Endodermal cell (in vitro differentiated cells): ENCODE measurements at regions not wholly inside any gene's neighbourhood (a gene's known extent, or its start where the extent isn't known, plus 50 kb on each side); places are given as distances from the start of the nearest gene placed in this dataset.

Source experiments
- DNase-seq: peaks from one replicate; pipeline ENCODE4 v3.0.0-alpha.2; 2017
- H3K27ac ChIP-seq: 2 replicates; pipeline ENCODE4 v1.5.1; 2013; ENCODE audit warnings: mild to moderate bottlenecking, low read depth, low read length, moderate library complexity
- H3K27me3 ChIP-seq: 2 replicates; pipeline ENCODE4 v1.6.1; 2013; ENCODE audit warnings: mild to moderate bottlenecking, low read length, moderate library complexity; ENCODE audit not compliant: insufficient read depth, control insufficient read depth, poor library complexity, severe bottlenecking
- H3K36me3 ChIP-seq: 2 replicates; pipeline ENCODE4 v1.7.0; 2013; ENCODE audit warnings: mild to moderate bottlenecking, low read length, moderate library complexity; ENCODE audit not compliant: control insufficient read depth, insufficient read depth
- H3K4me1 ChIP-seq: one replicate; pipeline ENCODE4 v1.7.0; 2013; ENCODE audit warnings: low read length; ENCODE audit not compliant: control insufficient read depth, insufficient read depth
- H3K4me3 ChIP-seq: 2 replicates; pipeline ENCODE4 v1.5.1; 2013; ENCODE audit warnings: mild to moderate bottlenecking, low read length, moderate library complexity
- H3K9ac ChIP-seq: 2 replicates; pipeline ENCODE4 v1.6.1; 2013; ENCODE audit warnings: mild to moderate bottlenecking, low read length, moderate library complexity; ENCODE audit not compliant: poor library complexity, severe bottlenecking; ENCODE audit errors: extremely low read depth
- H3K9me3 ChIP-seq: 2 replicates; pipeline ENCODE4 v1.6.1; 2013; ENCODE audit warnings: mild to moderate bottlenecking, low read length, moderate library complexity; ENCODE audit not compliant: control insufficient read depth
- H3K27ac Mint-ChIP-seq: 2 replicates; pipeline ENCODE4 v1.8.0; 2020; ENCODE audit warnings: mixed read lengths
- H3K27me3 Mint-ChIP-seq: 2 replicates; pipeline ENCODE4 v1.8.0; 2021; ENCODE audit warnings: mild to moderate bottlenecking, mixed read lengths; ENCODE audit not compliant: insufficient read depth
- H3K36me3 Mint-ChIP-seq: 2 replicates; pipeline ENCODE4 v1.8.0; 2020; ENCODE audit warnings: low read depth, mixed read lengths
- H3K4me1 Mint-ChIP-seq: 2 replicates; pipeline ENCODE4 v1.8.0; 2020; ENCODE audit warnings: mixed read lengths
- H3K4me3 Mint-ChIP-seq: 2 replicates; pipeline ENCODE4 v1.8.0; 2020; ENCODE audit warnings: mild to moderate bottlenecking, moderate library complexity, mixed read lengths
- H3K9me3 Mint-ChIP-seq: 2 replicates; pipeline ENCODE4 v1.8.0; 2020; ENCODE audit warnings: mild to moderate bottlenecking, mixed read lengths
- CTCF ChIP-seq: fragments of 200-600 bp; sonication (generic); conservative IDR thresholded peaks from 2 replicates; pipeline ENCODE4 v1.5.0; 2021; ENCODE audit warnings: antibody characterized with exemption, mild to moderate bottlenecking
- WGBS, 2 experiments: methylation state at CpG; one replicate each; pipeline versions ENCODE4 v1.1.5 to v1.1.7; 2013; ENCODE audit warnings: missing lambda C conversion rate in 2 of 2, mixed read lengths in 1 of 2; ENCODE audit not compliant: insufficient coverage in 1 of 2, insufficient read length in 1 of 2; 5-methylcytosine and 5-hydroxymethylcytosine counted together

GRCh38 chr1:235925016-235925415 lies 58.3 kb upstream of the LYST start:
- no peaks in the 10 kb centered on the region for H3K27me3 Mint-ChIP-seq
- no peak overlapping the region for H3K4me3 Mint-ChIP-seq
- no peak for DNase-seq
- no peaks in the 10 kb centered on the region for H3K9me3 ChIP-seq
- no peak overlapping the region for H3K27ac ChIP-seq
- no peak overlapping the region for H3K27ac Mint-ChIP-seq
- no peaks in the 10 kb centered on the region for H3K27me3 ChIP-seq
- no peaks in the 10 kb centered on the region for H3K9me3 Mint-ChIP-seq
- H3K4me1 Mint-ChIP-seq, result peaks cover 22% of the 10 kb centered on the region
- 70 to 95% methylated on average over 2 to 5 of the region's 5 CpGs for WGBS, 2 experiments
- H3K9ac ChIP-seq, result no peak overlapping the region
- no peaks in the 10 kb centered on the region for H3K36me3 Mint-ChIP-seq
- H3K4me1 ChIP-seq, result peaks cover 13% of the 10 kb centered on the region
- TF ChIP-seq CTCF, result no peak
- no peak overlapping the region for H3K4me3 ChIP-seq
- H3K36me3 ChIP-seq, result no peaks in the 10 kb centered on the region

GRCh38 chr1:235923466-235924021 lies 56.8 kb upstream of the LYST start:
- Histone ChIP-seq H3K36me3 (no peaks in the 10 kb centered on the region), H3K9ac (no peak overlapping the region), H3K9me3 (no peaks in the 10 kb centered on the region), H3K4me3 (no peak overlapping the region), H3K4me1 (peaks cover 16% of the 10 kb centered on the region), H3K27ac (no peak overlapping the region), H3K27me3 (no peaks in the 10 kb centered on the region)
- H3K4me3 Mint-ChIP-seq, result no peak overlapping the region
- H3K36me3 Mint-ChIP-seq, result no peaks in the 10 kb centered on the region
- no peak for TF ChIP-seq CTCF
- DNase-seq, result no peak
- no peaks in the 10 kb centered on the region for H3K27me3 Mint-ChIP-seq
- H3K4me1 Mint-ChIP-seq, result peaks cover 28% of the 10 kb centered on the region
- H3K9me3 Mint-ChIP-seq, result no peaks in the 10 kb centered on the region
- no peak overlapping the region for H3K27ac Mint-ChIP-seq
- WGBS, 2 experiments, result 72 to 88% methylated on average over 5 of the region's 6 CpGs

GRCh38 chr1:235920596-235921375 lies 54.1 kb upstream of the LYST start:
- Mint-ChIP-seq H3K27ac (no peak overlapping the region), H3K4me3 (no peak overlapping the region), H3K27me3 (no peaks in the 10 kb centered on the region), H3K4me1 (peaks cover 28% of the 10 kb centered on the region), H3K36me3 (no peaks in the 10 kb centered on the region), H3K9me3 (no peaks in the 10 kb centered on the region)
- Histone ChIP-seq H3K27me3 (no peaks in the 10 kb centered on the region), H3K9ac (no peak overlapping the region), H3K4me3 (peak overlapping the region; percentile 28), H3K9me3 (no peaks in the 10 kb centered on the region), H3K36me3 (no peaks in the 10 kb centered on the region), H3K27ac (no peak overlapping the region), H3K4me1 (peaks cover 16% of the 10 kb centered on the region)
- no peak for TF ChIP-seq CTCF
- peak; percentile 72 for DNase-seq
- 56 to 57% methylated on average over 4 to 10 of the region's 12 CpGs for WGBS, 2 experiments
